ENCODE measurements at regions not wholly inside any gene's neighbourhood (a gene's known extent, or its start where the extent isn't known, plus 50 kb on each side); places are given as distances from the start of the nearest gene placed in this dataset.
A peak's percentile ranks its signal among the peaks of the same experiment; 100 is the strongest.
"Not testable (repeated sequence)": the region's sequence is repeated elsewhere in the genome, so short reads cannot be mapped to it uniquely, and the experiment has no call there.

- FAIRE-seq (no peak), DNase-seq (ENCODE audit: insufficient read length, low spot score) (no peak)
Observed at GRCh38 chr15:62316413-62317060, 151.5 kb upstream of the C2CD4B start.

GRCh38 chr15:62320259-62320658, 155.2 kb upstream of the C2CD4B start:
- FAIRE-seq (no peak), DNase-seq (ENCODE audit: insufficient read length, low spot score) (no peak)

GRCh38 chr15:62323353-62323890, 158.3 kb upstream of the C2CD4B start:
- FAIRE-seq = no peak
- no peak for DNase-seq (ENCODE audit: insufficient read length, low spot score)

- FAIRE-seq (no peak), DNase-seq (ENCODE audit: insufficient read length, low spot score) (no peak)
Observed at GRCh38 chr15:62324382-62324781, 159.3 kb upstream of the C2CD4B start.

- DNase-seq (ENCODE audit: insufficient read length, low spot score) = no peak
- no peak for FAIRE-seq
Observed at GRCh38 chr15:62325597-62325996, 160.5 kb upstream of the C2CD4B start.

GRCh38 chr15:62326460-62327011, 161.5 kb upstream of the C2CD4B start:
- DNase-seq (ENCODE audit: insufficient read length, low spot score) = no peak

GRCh38 chr15:62327406-62327805, 162.3 kb upstream of the C2CD4B start:
- DNase-seq (ENCODE audit: insufficient read length, low spot score) = no peak
- FAIRE-seq = no peak

More at GRCh38 chr15:62326460-62327011, 161.5 kb upstream of the C2CD4B start:
- no peak for FAIRE-seq

- FAIRE-seq; DNase-seq (ENCODE audit: insufficient read length, low spot score): not testable (repeated sequence)
Observed at GRCh38 chr15:62332472-62332871, 167.4 kb upstream of the C2CD4B start.

GRCh38 chr15:62334536-62334935, 169.5 kb upstream of the C2CD4B start:
- FAIRE-seq (no peak), DNase-seq (ENCODE audit: insufficient read length, low spot score) (no peak)

GRCh38 chr15:62337934-62338333, 172.8 kb upstream of the C2CD4B start:
- no peak for FAIRE-seq
- no peak for DNase-seq (ENCODE audit: insufficient read length, low spot score)

- no peak for FAIRE-seq
Observed at GRCh38 chr15:62338497-62338896, 173.4 kb upstream of the C2CD4B start.

GRCh38 chr15:62342959-62343358, 177.9 kb upstream of the C2CD4B start:
- DNase-seq (ENCODE audit: insufficient read length, low spot score) = no peak
- no peak for FAIRE-seq

More at GRCh38 chr15:62338497-62338896, 173.4 kb upstream of the C2CD4B start:
- no peak for DNase-seq (ENCODE audit: insufficient read length, low spot score)

- FAIRE-seq (no peak), DNase-seq (ENCODE audit: insufficient read length, low spot score) (no peak)
Observed at GRCh38 chr15:62343397-62343796, 178.3 kb upstream of the C2CD4B start.

- FAIRE-seq = peak; percentile 18
- DNase-seq (ENCODE audit: insufficient read length, low spot score) = peak; percentile 59
Observed at GRCh38 chr15:62344806-62345539, 179.9 kb upstream of the C2CD4B start.

- no peak for FAIRE-seq
- no peak for DNase-seq (ENCODE audit: insufficient read length, low spot score)
Observed at GRCh38 chr15:62346168-62346567, 181.1 kb upstream of the C2CD4B start.

- FAIRE-seq = no peak
- no peak for DNase-seq (ENCODE audit: insufficient read length, low spot score)
Observed at GRCh38 chr15:62348118-62348517, 183.0 kb upstream of the C2CD4B start.

- FAIRE-seq (no peak), DNase-seq (ENCODE audit: insufficient read length, low spot score) (no peak)
Observed at GRCh38 chr15:62348623-62349022, 183.5 kb upstream of the C2CD4B start.

GRCh38 chr15:62352817-62353216, 187.7 kb upstream of the C2CD4B start:
- no peak for FAIRE-seq

GRCh38 chr15:62357431-62357830, 192.3 kb upstream of the C2CD4B start:
- no peak for FAIRE-seq
- DNase-seq (ENCODE audit: insufficient read length, low spot score) = no peak

More at GRCh38 chr15:62352817-62353216, 187.7 kb upstream of the C2CD4B start:
- DNase-seq (ENCODE audit: insufficient read length, low spot score) = no peak

GRCh38 chr15:62359416-62359815, 194.3 kb upstream of the C2CD4B start:
- FAIRE-seq = no peak
- DNase-seq (ENCODE audit: insufficient read length, low spot score) = no peak

GRCh38 chr15:62360332-62361097, 195.4 kb upstream of the C2CD4B start:
- no peak for DNase-seq (ENCODE audit: insufficient read length, low spot score)

More at GRCh38 chr15:62360332-62361097, 195.4 kb upstream of the C2CD4B start:
- FAIRE-seq = no peak

Measured in GM19239 (cell line).